CD14-positive monocyte (primary cell): ENCODE measurements at regions not wholly inside any gene's neighbourhood (a gene's known extent, or its start where the extent isn't known, plus 50 kb on each side); places are given as distances from the start of the nearest gene placed in this dataset.

Source experiments
- DNase-seq, 3 donors: peaks; one replicate each; pipeline ENCODE4 v3.0.0-alpha.2; 2011 to 2022
- H2AFZ ChIP-seq: 2 replicates; pipeline ENCODE4 v1.6.0; 2012; ENCODE audit warnings: mild to moderate bottlenecking, low read depth, low read length, inconsistent platforms; ENCODE audit not compliant: insufficient read depth, poor library complexity, severe bottlenecking
- H3K27ac ChIP-seq, 2 donors: 1 replicate in 1 of 2; 2 replicates in 1 of 2; pipeline ENCODE4 v1.5.1; 2012 to 2013; ENCODE audit warnings: low read length in 2 of 2, control low read depth in 1 of 2, inconsistent platforms in 1 of 2, low read depth in 1 of 2, mild to moderate bottlenecking in 1 of 2
- H3K27me3 ChIP-seq, 2 donors: one replicate each; pipeline versions ENCODE4 v1.6.0 to v1.6.1; 2011 to 2013; ENCODE audit warnings: low read length in 2 of 2; ENCODE audit not compliant: control insufficient read depth in 2 of 2, insufficient read depth in 2 of 2
- H3K36me3 ChIP-seq, 2 donors: replicated peaks in 1 of 2; 1 replicate in 1 of 2; 2 replicates in 1 of 2; pipeline versions ENCODE4 v1.5.1 to v1.6.1; 2012 to 2013; ENCODE audit warnings: low read length in 2 of 2, control low read depth in 1 of 2, inconsistent platforms in 1 of 2, mild to moderate bottlenecking in 1 of 2; ENCODE audit not compliant: insufficient read depth in 2 of 2, control insufficient read depth in 1 of 2
- H3K4me1 ChIP-seq, 2 donors: 1 replicate in 1 of 2; 2 replicates in 1 of 2; pipeline versions ENCODE4 v1.5.1 to v1.6.1; 2012 to 2013; ENCODE audit warnings: low read length in 2 of 2, control low read depth in 1 of 2, inconsistent platforms in 1 of 2, mild to moderate bottlenecking in 1 of 2, moderate library complexity in 1 of 2; ENCODE audit not compliant: insufficient read depth in 2 of 2, control insufficient read depth in 1 of 2
- H3K4me2 ChIP-seq: replicated peaks from 2 replicates; pipeline ENCODE3; 2012; ENCODE audit warnings: low read length, moderate library complexity, mild to moderate bottlenecking; ENCODE audit not compliant: poor library complexity, severe bottlenecking; ENCODE audit errors: extremely low read depth
- H3K4me3 ChIP-seq, 3 experiments: fragments of 200-600 bp in 1 of 3; sonication (generic) in 1 of 3; replicated peaks in 1 of 3; 1 replicate in 2 of 3; 2 replicates in 1 of 3; pipeline ENCODE4 v1.5.1; 2011 to 2013; ENCODE audit warnings: low read length in 3 of 3, mild to moderate bottlenecking in 3 of 3, control low read depth in 2 of 3, low read depth in 2 of 3, inconsistent platforms in 1 of 3, moderate library complexity in 1 of 3
- H3K79me2 ChIP-seq: 2 replicates; pipeline ENCODE4 v1.6.0; 2012; ENCODE audit warnings: mild to moderate bottlenecking, control low read depth, inconsistent platforms, low read length, moderate library complexity; ENCODE audit not compliant: insufficient read depth
- H3K9ac ChIP-seq: 2 replicates; pipeline ENCODE4 v1.6.0; 2017; ENCODE audit warnings: low read length, mild to moderate bottlenecking; ENCODE audit not compliant: insufficient read depth, poor library complexity, severe bottlenecking
- H3K9me3 ChIP-seq, 2 donors: replicated peaks in 1 of 2; 1 replicate in 1 of 2; 2 replicates in 1 of 2; pipeline versions ENCODE4 v1.5.1 to v1.6.1; 2012 to 2013; ENCODE audit warnings: low read length in 2 of 2, control low read depth in 1 of 2; ENCODE audit not compliant: control insufficient read depth in 1 of 2, insufficient read depth in 1 of 2
- H4K20me1 ChIP-seq: 2 replicates; pipeline ENCODE4 v1.6.0; 2012; ENCODE audit warnings: mild to moderate bottlenecking, low read length, control low read depth, moderate library complexity; ENCODE audit not compliant: insufficient read depth
- H3K27ac Mint-ChIP-seq, 7 donors: one replicate each; pipeline ENCODE4 v1.8.0; 2020; ENCODE audit warnings: mild to moderate bottlenecking in 7 of 7, mixed read lengths in 7 of 7, moderate library complexity in 6 of 7, inconsistent platforms in 2 of 7
- H3K27me3 Mint-ChIP-seq, 3 donors: one replicate each; pipeline ENCODE4 v1.8.0; 2021 to 2022; ENCODE audit warnings: low read depth in 3 of 3, mild to moderate bottlenecking in 3 of 3, mixed read lengths in 3 of 3, moderate library complexity in 3 of 3, inconsistent platforms in 1 of 3
- H3K36me3 Mint-ChIP-seq, 2 donors: one replicate each; pipeline ENCODE4 v1.8.0; 2020; ENCODE audit warnings: mixed read lengths in 2 of 2, inconsistent platforms in 1 of 2, mild to moderate bottlenecking in 1 of 2
- H3K4me1 Mint-ChIP-seq: one replicate; pipeline ENCODE4 v1.8.0; 2020; ENCODE audit warnings: mild to moderate bottlenecking, mixed read lengths
- H3K4me3 Mint-ChIP-seq, 2 donors: one replicate each; pipeline ENCODE4 v1.8.0; 2020; ENCODE audit warnings: mild to moderate bottlenecking in 2 of 2, mixed read lengths in 2 of 2, moderate library complexity in 1 of 2
- H3K9me3 Mint-ChIP-seq, 7 donors: one replicate each; pipeline ENCODE4 v1.8.0; 2020 to 2022; ENCODE audit warnings: mixed read lengths in 7 of 7, mild to moderate bottlenecking in 6 of 7, moderate library complexity in 6 of 7, inconsistent platforms in 2 of 7
- WGBS: methylation state at CpG from one replicate; pipeline ENCODE4 v1.1.5; 2013; ENCODE audit warnings: missing lambda C conversion rate; ENCODE audit not compliant: insufficient coverage; 5-methylcytosine and 5-hydroxymethylcytosine counted together
- intact Hi-C, 2 donors: fragments of 100-400 bp; cut with micrococcal nuclease; formaldehyde crosslinking; loops; one replicate each; pipeline versions ENCODE4 v1.15.0 to v1.15.1; 2023
- TF ChIP-seq, protein P1 (sequence below): fragments of 200-600 bp; IDR thresholded peaks from one replicate; pipeline ENCODE4 v1.8.0; 2022; ENCODE audit warnings: antibody characterized with exemption, mild to moderate bottlenecking

GRCh38 chr16:54429029-54429428 is 142.4 kb upstream of the IRX3 start:
- Histone ChIP-seq H3K27ac (no peak overlapping the region), H2AFZ (no peak overlapping the region), H3K4me2 (no peak overlapping the region), H3K4me1 (no peaks in the 10 kb centered on the region), H3K9me3 (peaks cover 0 to 9% of the 10 kb centered on the region in 2 donors), H3K9ac (no peak overlapping the region), H3K27me3 (peaks cover 28 to 37% of the 10 kb centered on the region in 2 donors), H3K36me3 (no peaks in the 10 kb centered on the region), H4K20me1 (no peaks in the 10 kb centered on the region), H3K4me3 (no peak overlapping the region), H3K79me2 (no peaks in the 10 kb centered on the region)
- Mint-ChIP-seq H3K9me3 (peaks cover 0 to 15% (median 10%) of the 10 kb centered on the region in 7 donors), H3K4me3 (no peak overlapping the region), H3K27ac (no peak overlapping the region), H3K36me3 (no peaks in the 10 kb centered on the region), H3K27me3 (peaks cover 40 to 57% (median 52%) of the 10 kb centered on the region in 3 donors), H3K4me1 (no peaks in the 10 kb centered on the region)
- WGBS: 100% methylated on average over 3 of the region's 4 CpGs
- TF ChIP-seq, protein P1, sequence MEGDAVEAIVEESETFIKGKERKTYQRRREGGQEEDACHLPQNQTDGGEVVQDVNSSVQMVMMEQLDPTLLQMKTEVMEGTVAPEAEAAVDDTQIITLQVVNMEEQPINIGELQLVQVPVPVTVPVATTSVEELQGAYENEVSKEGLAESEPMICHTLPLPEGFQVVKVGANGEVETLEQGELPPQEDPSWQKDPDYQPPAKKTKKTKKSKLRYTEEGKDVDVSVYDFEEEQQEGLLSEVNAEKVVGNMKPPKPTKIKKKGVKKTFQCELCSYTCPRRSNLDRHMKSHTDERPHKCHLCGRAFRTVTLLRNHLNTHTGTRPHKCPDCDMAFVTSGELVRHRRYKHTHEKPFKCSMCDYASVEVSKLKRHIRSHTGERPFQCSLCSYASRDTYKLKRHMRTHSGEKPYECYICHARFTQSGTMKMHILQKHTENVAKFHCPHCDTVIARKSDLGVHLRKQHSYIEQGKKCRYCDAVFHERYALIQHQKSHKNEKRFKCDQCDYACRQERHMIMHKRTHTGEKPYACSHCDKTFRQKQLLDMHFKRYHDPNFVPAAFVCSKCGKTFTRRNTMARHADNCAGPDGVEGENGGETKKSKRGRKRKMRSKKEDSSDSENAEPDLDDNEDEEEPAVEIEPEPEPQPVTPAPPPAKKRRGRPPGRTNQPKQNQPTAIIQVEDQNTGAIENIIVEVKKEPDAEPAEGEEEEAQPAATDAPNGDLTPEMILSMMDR: no peak
- intact Hi-C loops: no loop called here
- no peak for DNase-seq

DNA sequence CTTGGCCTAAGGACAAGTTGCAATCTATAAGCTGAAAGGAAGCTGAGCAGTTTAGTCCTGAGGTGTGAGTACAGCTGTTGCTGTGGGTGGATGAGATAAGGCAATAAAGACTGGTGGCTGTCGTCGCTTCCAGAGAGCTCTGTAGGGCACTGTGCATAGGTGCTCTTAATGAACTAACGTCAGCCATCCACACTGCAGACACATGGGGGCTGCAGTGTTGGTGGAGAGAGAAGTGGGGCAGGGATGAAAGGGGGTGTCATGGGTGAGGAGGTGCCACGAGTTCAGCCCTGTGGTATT is 139.9 kb upstream of the IRX3 start:
- DNase-seq: no peak
- no peaks in the 10 kb centered on the region for H3K4me1 Mint-ChIP-seq
- Histone ChIP-seq H3K79me2 (no peaks in the 10 kb centered on the region), H3K36me3 (no peaks in the 10 kb centered on the region), H4K20me1 (no peaks in the 10 kb centered on the region), H2AFZ (no peak overlapping the region), H3K4me1 (no peaks in the 10 kb centered on the region), H3K27ac (no peak overlapping the region), H3K4me3 (no peak overlapping the region), H3K9ac (no peak overlapping the region), H3K9me3 (peaks cover 0 to 9% of the 10 kb centered on the region in 2 donors), H3K4me2 (no peak overlapping the region), H3K27me3 (peaks cover 21 to 23% of the 10 kb centered on the region in 2 donors)
- H3K27me3 Mint-ChIP-seq: peaks cover 23 to 37% (median 36%) of the 10 kb centered on the region in 3 donors
- H3K27ac Mint-ChIP-seq: no peak overlapping the region
- 75% methylated on average over 2 of the region's 4 CpGs for WGBS
- H3K9me3 Mint-ChIP-seq: peaks cover 0 to 15% (median 10%) of the 10 kb centered on the region in 7 donors
- H3K36me3 Mint-ChIP-seq: no peaks in the 10 kb centered on the region
- TF ChIP-seq, protein P1: no peak
- H3K4me3 Mint-ChIP-seq: no peak overlapping the region
- intact Hi-C loops: no loop called here
